HG03060 (cell line): ENCODE measurements at regions not wholly inside any gene's neighbourhood (a gene's known extent, or its start where the extent isn't known, plus 50 kb on each side); places are given as distances from the start of the nearest gene placed in this dataset.

Experiments used
- ATAC-seq: cut with Tn5 transposase; IDR thresholded peaks from one replicate; pipeline ENCODE4 v1.9.1; 2021; ENCODE audit warnings: low read depth, moderate number of reproducible peaks; ENCODE audit not compliant: unreplicated experiment

- ATAC-seq: no peak
Measured at GRCh38 chr1:191912517-191912916, 245.7 kb upstream of the RGS18 start.

GRCh38 chr1:191913260-191913977, 244.8 kb upstream of the RGS18 start:
- ATAC-seq: no peak

GRCh38 chr1:191929383-191929782, 228.9 kb upstream of the RGS18 start:
- ATAC-seq: no peak

- no peak for ATAC-seq
Measured at GRCh38 chr1:191943684-191944083, 214.6 kb upstream of the RGS18 start.

GRCh38 chr1:191953526-191953925, 204.7 kb upstream of the RGS18 start:
- ATAC-seq: no peak

- no peak for ATAC-seq
Measured at GRCh38 chr1:191959856-191960255, 198.4 kb upstream of the RGS18 start.

GRCh38 chr1:191963286-191963685, 195.0 kb upstream of the RGS18 start:
- no peak for ATAC-seq

- no peak for ATAC-seq
Measured at GRCh38 chr1:191963781-191964455, 194.3 kb upstream of the RGS18 start.

- no peak for ATAC-seq
Measured at GRCh38 chr1:191969290-191969689, 189.0 kb upstream of the RGS18 start.

GRCh38 chr1:191970116-191970515, 188.1 kb upstream of the RGS18 start:
- no peak for ATAC-seq

- ATAC-seq: no peak
Measured at GRCh38 chr1:191971447-191971846, 186.8 kb upstream of the RGS18 start.

- ATAC-seq: no peak
Measured at GRCh38 chr1:191974004-191974403, 184.3 kb upstream of the RGS18 start.

GRCh38 chr1:191977874-191978506, 180.3 kb upstream of the RGS18 start:
- no peak for ATAC-seq

GRCh38 chr1:191984856-191985255, 173.4 kb upstream of the RGS18 start:
- no peak for ATAC-seq

GRCh38 chr1:191992118-191992517, 166.1 kb upstream of the RGS18 start:
- no peak for ATAC-seq

- no peak for ATAC-seq
Measured at GRCh38 chr1:191993549-191993948, 164.7 kb upstream of the RGS18 start.

- ATAC-seq: no peak
Measured at GRCh38 chr1:192002063-192002462, 156.2 kb upstream of the RGS18 start.

GRCh38 chr1:192003295-192004077, 154.8 kb upstream of the RGS18 start:
- no peak for ATAC-seq

- ATAC-seq: no peak
Measured at GRCh38 chr1:192005976-192006375, 152.3 kb upstream of the RGS18 start.

GRCh38 chr1:192008281-192008825, 149.9 kb upstream of the RGS18 start:
- ATAC-seq: no peak

- no peak for ATAC-seq
Measured at GRCh38 chr1:192010406-192010805, 147.9 kb upstream of the RGS18 start.
